Peyer's patch (tissue), 4 donors: ENCODE measurements at regions not wholly inside any gene's neighbourhood (a gene's known extent, or its start where the extent isn't known, plus 50 kb on each side); places are given as distances from the start of the nearest gene placed in this dataset.

Experiments used
- DNase-seq, 3 donors: peaks; one replicate each; pipeline ENCODE4 v3.0.0-alpha.2; 2017 to 2019
- H3K27ac ChIP-seq, 4 donors: fragments of 200-600 bp; sonication (generic); one replicate each; pipeline ENCODE4 v1.5.1; 2016 to 2019
- H3K27me3 ChIP-seq, 2 donors: fragments of 200-600 bp; sonication (generic); one replicate each; pipeline ENCODE4 v1.5.1; 2019
- H3K36me3 ChIP-seq, 3 donors: fragments of 200-600 bp; sonication (generic); one replicate each; pipeline ENCODE4 v1.5.1; 2016 to 2019
- H3K4me1 ChIP-seq, 4 donors: fragments of 200-600 bp; sonication (generic); one replicate each; pipeline ENCODE4 v1.5.1; 2016 to 2019
- H3K4me3 ChIP-seq, 4 donors: fragments of 200-600 bp; sonication (generic); 1 replicate in 3 of 4; 2 replicates in 1 of 4; pipeline ENCODE4 v1.5.1; 2016 to 2019; ENCODE audit warnings: mild to moderate bottlenecking in 1 of 4
- H3K9me3 ChIP-seq, 4 donors: fragments of 200-600 bp; sonication (generic); one replicate each; pipeline ENCODE4 v1.5.1; 2016 to 2019; ENCODE audit warnings: mild to moderate bottlenecking in 1 of 4
- POLR2A ChIP-seq, 2 donors: fragments of 450-650 bp; IDR thresholded peaks; one replicate each; pipeline ENCODE4 v1.5.1; 2017; ENCODE audit warnings: antibody characterized with exemption in 2 of 2, mild to moderate bottlenecking in 2 of 2, moderate library complexity in 2 of 2
- TF ChIP-seq, protein P1 (sequence below), 6 experiments: fragments of 450-650 bp in 4 of 6; fragments of 200-600 bp in 2 of 6; sonication (generic) in 1 of 6; IDR thresholded peaks; one replicate each; pipeline ENCODE4 v1.5.1; 2017 to 2019; ENCODE audit warnings: antibody characterized with exemption in 6 of 6, mild to moderate bottlenecking in 3 of 6, moderate library complexity in 1 of 6

- H3K4me3 ChIP-seq = no peak overlapping the region
- DNase-seq = no peak
- H3K9me3 ChIP-seq = no peaks in the 10 kb centered on the region
- no peaks in the 10 kb centered on the region for H3K36me3 ChIP-seq
- TF ChIP-seq POLR2A (IDR thresholded peaks at IDR 0.05) = no peak
- TF ChIP-seq, protein P1, sequence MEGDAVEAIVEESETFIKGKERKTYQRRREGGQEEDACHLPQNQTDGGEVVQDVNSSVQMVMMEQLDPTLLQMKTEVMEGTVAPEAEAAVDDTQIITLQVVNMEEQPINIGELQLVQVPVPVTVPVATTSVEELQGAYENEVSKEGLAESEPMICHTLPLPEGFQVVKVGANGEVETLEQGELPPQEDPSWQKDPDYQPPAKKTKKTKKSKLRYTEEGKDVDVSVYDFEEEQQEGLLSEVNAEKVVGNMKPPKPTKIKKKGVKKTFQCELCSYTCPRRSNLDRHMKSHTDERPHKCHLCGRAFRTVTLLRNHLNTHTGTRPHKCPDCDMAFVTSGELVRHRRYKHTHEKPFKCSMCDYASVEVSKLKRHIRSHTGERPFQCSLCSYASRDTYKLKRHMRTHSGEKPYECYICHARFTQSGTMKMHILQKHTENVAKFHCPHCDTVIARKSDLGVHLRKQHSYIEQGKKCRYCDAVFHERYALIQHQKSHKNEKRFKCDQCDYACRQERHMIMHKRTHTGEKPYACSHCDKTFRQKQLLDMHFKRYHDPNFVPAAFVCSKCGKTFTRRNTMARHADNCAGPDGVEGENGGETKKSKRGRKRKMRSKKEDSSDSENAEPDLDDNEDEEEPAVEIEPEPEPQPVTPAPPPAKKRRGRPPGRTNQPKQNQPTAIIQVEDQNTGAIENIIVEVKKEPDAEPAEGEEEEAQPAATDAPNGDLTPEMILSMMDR (IDR thresholded peaks at IDR 0.05) = no peak
- no peaks in the 10 kb centered on the region for H3K27me3 ChIP-seq
- no peak overlapping the region for H3K27ac ChIP-seq
- H3K4me1 ChIP-seq = peaks cover 0 to 12% (median 0%) of the 10 kb centered on the region in 4 donors
These were observed 148.2 kb upstream of the NCK2 start for GRCh38 chr2:105596411-105596921.

GRCh38 chr2:105595536-105595935 lies 149.2 kb upstream of the NCK2 start:
- TF ChIP-seq POLR2A (IDR thresholded peaks at IDR 0.05) = no peak
- TF ChIP-seq, protein P1 (IDR thresholded peaks at IDR 0.05) = peak in 2 of 6 experiments; percentile 14 to 17
- no peak for DNase-seq
- Histone ChIP-seq H3K4me3 (no peak overlapping the region), H3K27me3 (no peaks in the 10 kb centered on the region), H3K36me3 (no peaks in the 10 kb centered on the region), H3K27ac (no peak overlapping the region), H3K9me3 (no peaks in the 10 kb centered on the region), H3K4me1 (peaks cover 0 to 12% (median 0%) of the 10 kb centered on the region in 4 donors)

DNA sequence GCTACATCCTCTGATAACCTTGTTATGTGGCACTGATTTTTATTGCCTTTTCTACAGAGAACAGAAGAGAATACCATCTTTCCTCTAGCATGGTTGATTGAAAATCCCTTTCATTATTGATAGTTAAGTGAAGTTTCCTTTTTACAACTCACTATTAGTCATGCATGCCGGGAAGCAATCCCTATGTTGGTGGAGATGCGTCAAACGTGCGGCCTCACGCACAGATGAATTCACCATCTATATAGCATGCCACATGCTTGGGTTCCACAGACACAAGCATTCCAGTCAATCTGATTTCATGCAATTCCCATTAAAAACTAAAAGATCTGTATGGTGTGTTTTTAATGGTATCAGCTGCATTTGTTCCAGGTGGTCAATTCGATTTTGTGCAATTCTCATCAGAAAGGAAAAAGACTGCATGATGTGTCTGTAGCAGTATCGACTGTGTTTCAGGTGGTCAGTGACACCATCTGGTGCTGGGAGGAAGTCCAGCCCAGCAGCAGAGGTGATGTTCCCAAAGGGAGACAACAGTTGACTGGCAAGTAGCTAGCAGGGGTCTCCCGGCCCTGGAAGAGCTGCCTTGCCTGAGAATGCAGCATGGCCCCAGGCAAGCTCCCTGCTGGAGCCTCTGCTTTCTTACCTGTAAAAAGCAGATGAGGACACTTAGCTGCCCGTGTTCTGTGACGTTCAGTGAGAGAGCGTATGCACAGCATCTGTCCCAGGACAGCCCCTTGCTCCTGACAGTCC lies 151.3 kb upstream of the NCK2 start:
- no peak overlapping the region for H3K27ac ChIP-seq
- no peak overlapping the region for H3K4me3 ChIP-seq
- H3K9me3 ChIP-seq = peaks cover 0 to 6% (median 0%) of the 10 kb centered on the region in 4 donors
- H3K36me3 ChIP-seq = no peaks in the 10 kb centered on the region
- no peaks in the 10 kb centered on the region for H3K27me3 ChIP-seq
- TF ChIP-seq POLR2A (IDR thresholded peaks at IDR 0.05) = no peak
- TF ChIP-seq, protein P1 (IDR thresholded peaks at IDR 0.05) = no peak
- H3K4me1 ChIP-seq = peaks cover 0 to 12% (median 0%) of the 10 kb centered on the region in 4 donors
- DNase-seq = no peak

GRCh38 chr2:105592288-105592687 lies 152.4 kb upstream of the NCK2 start:
- Histone ChIP-seq H3K27me3 (no peaks in the 10 kb centered on the region), H3K9me3 (peaks cover 0 to 6% (median 0%) of the 10 kb centered on the region in 4 donors), H3K4me1 (peaks cover 0 to 12% (median 0%) of the 10 kb centered on the region in 4 donors), H3K27ac (no peak overlapping the region), H3K4me3 (no peak overlapping the region), H3K36me3 (no peaks in the 10 kb centered on the region)
- TF ChIP-seq, protein P1 (IDR thresholded peaks at IDR 0.05) = no peak
- no peak for TF ChIP-seq POLR2A (IDR thresholded peaks at IDR 0.05)
- DNase-seq = no peak

DNA sequence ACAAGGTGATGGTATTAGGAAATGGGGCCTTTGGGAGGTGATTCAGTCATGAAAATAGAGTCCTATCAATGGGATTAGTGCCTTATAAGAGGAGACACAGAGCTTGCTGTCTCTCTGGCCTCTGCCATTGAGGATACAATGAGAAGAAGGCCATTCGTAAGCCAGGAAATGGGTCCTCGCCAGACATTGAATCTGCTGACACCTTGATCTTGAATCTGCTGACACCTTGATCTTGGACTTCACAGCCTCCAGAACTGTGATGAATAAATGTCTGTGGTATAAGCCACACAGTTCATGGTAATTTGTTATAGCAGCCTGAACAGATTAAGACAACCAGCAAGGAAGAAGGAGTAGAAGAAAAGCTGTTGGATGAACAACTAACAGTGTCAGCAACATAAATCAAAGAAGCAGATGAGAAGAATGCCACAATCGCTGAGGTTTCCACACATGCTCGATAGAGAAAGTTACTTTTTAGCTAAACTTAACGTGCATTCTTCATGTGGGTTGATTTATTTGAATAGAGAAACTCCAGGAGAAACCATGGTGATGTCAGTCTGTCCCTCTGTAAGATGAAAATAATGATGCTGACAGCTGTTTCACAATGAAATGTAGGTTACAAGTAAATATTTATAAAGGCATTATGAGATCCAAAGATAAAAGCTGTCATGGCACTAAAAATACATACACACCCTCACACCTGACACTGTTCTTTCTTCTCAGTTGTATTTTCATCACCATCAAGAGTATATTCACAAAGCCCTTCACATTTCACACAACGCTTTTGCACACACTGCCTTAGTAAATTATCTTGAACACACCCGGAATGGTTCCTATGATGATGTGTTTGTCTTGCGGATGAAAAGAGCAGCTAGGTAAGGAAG lies 153.7 kb upstream of the NCK2 start:
- Histone ChIP-seq H3K27ac (no peak overlapping the region), H3K4me1 (peaks cover 0 to 12% (median 0%) of the 10 kb centered on the region in 4 donors), H3K9me3 (peaks cover 0 to 6% (median 0%) of the 10 kb centered on the region in 4 donors), H3K36me3 (no peaks in the 10 kb centered on the region), H3K4me3 (no peak overlapping the region), H3K27me3 (no peaks in the 10 kb centered on the region)
- TF ChIP-seq, protein P1 (IDR thresholded peaks at IDR 0.05) = no peak
- no peak for TF ChIP-seq POLR2A (IDR thresholded peaks at IDR 0.05)
- no peak for DNase-seq
